ENCODE measurements at regions not wholly inside any gene's neighbourhood (a gene's known extent, or its start where the extent isn't known, plus 50 kb on each side); places are given as distances from the start of the nearest gene placed in this dataset.
"Not testable (repeated sequence)": the region's sequence is repeated elsewhere in the genome, so short reads cannot be mapped to it uniquely, and the experiment has no call there.

GRCh38 chr1:14270821-14271220, 327.7 kb upstream of the KAZN start:
- Histone ChIP-seq H3K36me3 (ENCODE audit: control insufficient read depth, insufficient read depth, low read length) (no peaks in the 10 kb centered on the region), H3K27me3 (replicated peaks; ENCODE audit: control insufficient read depth, insufficient read depth, low read length) (no peaks in the 10 kb centered on the region), H3K4me3 (replicated peaks; ENCODE audit: low read depth, low read length) (no peak overlapping the region)
- DNase-seq (ENCODE audit: extremely low read depth, insufficient read length) = no peak
- no peak for TF ChIP-seq CTCF (IDR thresholded peaks at IDR 0.05; ENCODE audit: insufficient read depth, low read length, poor library complexity, severe bottlenecking)

- H3K36me3 ChIP-seq (ENCODE audit: control insufficient read depth, insufficient read depth, low read length) = no peaks in the 10 kb centered on the region
- H3K27me3 ChIP-seq (replicated peaks; ENCODE audit: control insufficient read depth, insufficient read depth, low read length) = no peaks in the 10 kb centered on the region
- no peak overlapping the region for H3K4me3 ChIP-seq (replicated peaks; ENCODE audit: low read depth, low read length)
- TF ChIP-seq CTCF (IDR thresholded peaks at IDR 0.05; ENCODE audit: insufficient read depth, low read length, poor library complexity, severe bottlenecking) = no peak
- DNase-seq (ENCODE audit: extremely low read depth, insufficient read length) = no peak
These were observed 324.7 kb upstream of the KAZN start for GRCh38 chr1:14273811-14274210.

- H3K36me3 ChIP-seq (ENCODE audit: control insufficient read depth, insufficient read depth, low read length); DNase-seq (ENCODE audit: extremely low read depth, insufficient read length); H3K27me3 ChIP-seq (replicated peaks; ENCODE audit: control insufficient read depth, insufficient read depth, low read length); H3K4me3 ChIP-seq (replicated peaks; ENCODE audit: low read depth, low read length): not testable (repeated sequence)
These were observed 318.6 kb upstream of the KAZN start for GRCh38 chr1:14279891-14280290.

- TF ChIP-seq CTCF (IDR thresholded peaks at IDR 0.05; ENCODE audit: insufficient read depth, low read length, poor library complexity, severe bottlenecking) = no peak
- no peak for DNase-seq (ENCODE audit: extremely low read depth, insufficient read length)
These were observed 317.6 kb upstream of the KAZN start for GRCh38 chr1:14280909-14281308.

GRCh38 chr1:14281412-14281811, 317.1 kb upstream of the KAZN start:
- no peak for TF ChIP-seq CTCF (IDR thresholded peaks at IDR 0.05; ENCODE audit: insufficient read depth, low read length, poor library complexity, severe bottlenecking)
- no peaks in the 10 kb centered on the region for H3K27me3 ChIP-seq (replicated peaks; ENCODE audit: control insufficient read depth, insufficient read depth, low read length)
- H3K4me3 ChIP-seq (replicated peaks; ENCODE audit: low read depth, low read length) = no peak overlapping the region
- DNase-seq (ENCODE audit: extremely low read depth, insufficient read length) = no peak
- H3K36me3 ChIP-seq (ENCODE audit: control insufficient read depth, insufficient read depth, low read length) = no peaks in the 10 kb centered on the region

More at GRCh38 chr1:14280909-14281308, 317.6 kb upstream of the KAZN start:
- no peak overlapping the region for H3K4me3 ChIP-seq (replicated peaks; ENCODE audit: low read depth, low read length)
- H3K27me3 ChIP-seq (replicated peaks; ENCODE audit: control insufficient read depth, insufficient read depth, low read length) = no peaks in the 10 kb centered on the region
- no peaks in the 10 kb centered on the region for H3K36me3 ChIP-seq (ENCODE audit: control insufficient read depth, insufficient read depth, low read length)

GRCh38 chr1:14282707-14283106, 315.8 kb upstream of the KAZN start:
- Histone ChIP-seq H3K27me3 (replicated peaks; ENCODE audit: control insufficient read depth, insufficient read depth, low read length) (no peaks in the 10 kb centered on the region), H3K36me3 (ENCODE audit: control insufficient read depth, insufficient read depth, low read length) (no peaks in the 10 kb centered on the region), H3K4me3 (replicated peaks; ENCODE audit: low read depth, low read length) (no peak overlapping the region)
- no peak for DNase-seq (ENCODE audit: extremely low read depth, insufficient read length)
- no peak for TF ChIP-seq CTCF (IDR thresholded peaks at IDR 0.05; ENCODE audit: insufficient read depth, low read length, poor library complexity, severe bottlenecking)
